ENCODE measurements at regions not wholly inside any gene's neighbourhood (a gene's known extent, or its start where the extent isn't known, plus 50 kb on each side); places are given as distances from the start of the nearest gene placed in this dataset.

- peak in 1 of 11 experiments; percentile 15; a peak in 1 of 22 replicates for TF ChIP-seq Cebpa-rat (IDR thresholded peaks at IDR 0.05)
- Histone ChIP-seq H4K20me1 (no peaks in the 10 kb centered on the region), H3K27me3 (no peaks in the 10 kb centered on the region), H3K4me3 (no peak overlapping the region), H3K4me1 (no peaks in the 10 kb centered on the region), H3K9me3 (replicated peaks in 1 of 11) (peaks cover 0 to 7% (median 0%) of the 10 kb centered on the region in 11 experiments; a peak in 1 of 22 replicates), H3K4me2 (no peak overlapping the region), H3K36me3 (no peaks in the 10 kb centered on the region), H3K27ac (no peak overlapping the region), H3K9ac (no peak overlapping the region)
Measured at GRCh38 chr11:15300341-15300740, 185.6 kb downstream of the INSC start.

DNA sequence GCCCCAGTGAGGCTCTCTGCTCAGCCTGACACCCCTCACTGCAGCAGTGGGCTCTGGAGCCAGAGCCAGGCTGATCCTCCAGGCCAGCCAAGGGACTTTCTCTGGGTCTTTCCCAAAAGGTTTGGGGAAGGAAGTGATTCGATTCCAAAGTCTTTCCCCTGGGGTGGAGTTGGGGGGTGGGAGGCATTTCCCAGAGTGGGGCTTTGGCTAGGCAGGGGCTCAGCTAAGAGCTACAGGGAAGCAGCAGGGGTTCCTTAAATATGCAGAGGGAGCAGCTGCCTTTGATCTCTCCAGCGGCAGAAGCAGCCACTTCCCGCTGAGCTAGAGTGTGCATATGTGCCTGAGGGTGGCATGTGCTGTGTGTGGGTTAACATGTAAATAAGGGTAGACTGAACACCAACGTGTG, 192.9 kb downstream of the INSC start:
- Histone ChIP-seq H4K20me1 (no peaks in the 10 kb centered on the region), H3K4me2 (peak overlapping the region in 7 of 11 experiments; percentile 2 to 48 (median 40); a peak in 10 of 22 replicates), H3K4me3 (no peak overlapping the region), H3K4me1 (peaks cover 6 to 13% (median 9%) of the 10 kb centered on the region in 10 experiments; a peak in 17 of 20 replicates), H3K36me3 (no peaks in the 10 kb centered on the region), H3K27me3 (no peaks in the 10 kb centered on the region), H3K27ac (no peak overlapping the region), H3K9ac (no peak overlapping the region), H3K9me3 (replicated peaks in 1 of 11) (peaks cover 0 to 7% (median 0%) of the 10 kb centered on the region in 11 experiments; a peak in 1 of 22 replicates)
- no peak for TF ChIP-seq Cebpa-rat (IDR thresholded peaks at IDR 0.05)

GRCh38 chr11:15308840-15309239, 194.1 kb downstream of the INSC start:
- H3K4me2 ChIP-seq, result no peak overlapping the region
- H4K20me1 ChIP-seq, result no peaks in the 10 kb centered on the region
- H3K9ac ChIP-seq, result no peak overlapping the region
- H3K27me3 ChIP-seq, result no peaks in the 10 kb centered on the region
- H3K36me3 ChIP-seq, result no peaks in the 10 kb centered on the region
- TF ChIP-seq Cebpa-rat (IDR thresholded peaks at IDR 0.05), result no peak
- no peak overlapping the region for H3K4me3 ChIP-seq
- H3K27ac ChIP-seq, result no peak overlapping the region
- H3K9me3 ChIP-seq (replicated peaks in 1 of 11), result peaks cover 0 to 5% (median 0%) of the 10 kb centered on the region in 11 experiments; a peak in 1 of 22 replicates
- peaks cover 6 to 13% (median 9%) of the 10 kb centered on the region in 10 experiments; a peak in 17 of 20 replicates for H3K4me1 ChIP-seq

- Histone ChIP-seq H3K4me3 (no peak overlapping the region), H3K4me2 (no peak overlapping the region), H3K9ac (no peak overlapping the region), H3K27ac (no peak overlapping the region), H3K4me1 (peaks cover 6 to 13% (median 9%) of the 10 kb centered on the region in 10 experiments; a peak in 17 of 20 replicates), H3K27me3 (no peaks in the 10 kb centered on the region), H3K36me3 (no peaks in the 10 kb centered on the region), H3K9me3 (replicated peaks in 1 of 11) (0 out of 22 replicates have a peak, but pooled peaks cover 0 to under 1% (median 0%) of the 10 kb centered on the region in 11 experiments), H4K20me1 (no peaks in the 10 kb centered on the region)
- no peak for TF ChIP-seq Cebpa-rat (IDR thresholded peaks at IDR 0.05)
Measured at GRCh38 chr11:15309296-15309695, 194.6 kb downstream of the INSC start.

- H3K4me3 ChIP-seq, result no peak overlapping the region
- H3K9me3 ChIP-seq (replicated peaks in 1 of 11), result no peaks in the 10 kb centered on the region
- TF ChIP-seq Cebpa-rat (IDR thresholded peaks at IDR 0.05), result no peak
- H3K4me2 ChIP-seq, result no peak overlapping the region
- H3K27ac ChIP-seq, result no peak overlapping the region
- peaks cover 0 to 10% (median 0%) of the 10 kb centered on the region in 10 experiments; a peak in 5 of 20 replicates for H3K4me1 ChIP-seq
- no peak overlapping the region for H3K9ac ChIP-seq
- no peaks in the 10 kb centered on the region for H4K20me1 ChIP-seq
- H3K36me3 ChIP-seq, result no peaks in the 10 kb centered on the region
- no peaks in the 10 kb centered on the region for H3K27me3 ChIP-seq
Measured at GRCh38 chr11:15313862-15314261, 199.1 kb downstream of the INSC start.

- no peak overlapping the region for H3K27ac ChIP-seq
- no peaks in the 10 kb centered on the region for H3K36me3 ChIP-seq
- H3K27me3 ChIP-seq, result no peaks in the 10 kb centered on the region
- H3K4me3 ChIP-seq, result no peak overlapping the region
- no peaks in the 10 kb centered on the region for H3K9me3 ChIP-seq (replicated peaks in 1 of 11)
- no peak overlapping the region for H3K9ac ChIP-seq
- H4K20me1 ChIP-seq, result no peaks in the 10 kb centered on the region
- 0 out of 22 replicates have a peak, but pooled peaks of 1 of the 11 experiments have one; percentile 33 for TF ChIP-seq Cebpa-rat (IDR thresholded peaks at IDR 0.05)
- no peaks in the 10 kb centered on the region for H3K4me1 ChIP-seq
- H3K4me2 ChIP-seq, result no peak overlapping the region
Measured at GRCh38 chr11:15318814-15319213, 204.1 kb downstream of the INSC start.

- no peak for TF ChIP-seq Cebpa-rat (IDR thresholded peaks at IDR 0.05)
- Histone ChIP-seq H3K9me3 (replicated peaks in 1 of 11) (no peaks in the 10 kb centered on the region), H3K27ac (no peak overlapping the region), H3K9ac (no peak overlapping the region), H3K4me2 (no peak overlapping the region), H3K4me3 (no peak overlapping the region), H3K4me1 (no peaks in the 10 kb centered on the region), H3K27me3 (no peaks in the 10 kb centered on the region), H3K36me3 (no peaks in the 10 kb centered on the region), H4K20me1 (no peaks in the 10 kb centered on the region)
Measured at GRCh38 chr11:15326520-15326919, 211.8 kb downstream of the INSC start.

DNA sequence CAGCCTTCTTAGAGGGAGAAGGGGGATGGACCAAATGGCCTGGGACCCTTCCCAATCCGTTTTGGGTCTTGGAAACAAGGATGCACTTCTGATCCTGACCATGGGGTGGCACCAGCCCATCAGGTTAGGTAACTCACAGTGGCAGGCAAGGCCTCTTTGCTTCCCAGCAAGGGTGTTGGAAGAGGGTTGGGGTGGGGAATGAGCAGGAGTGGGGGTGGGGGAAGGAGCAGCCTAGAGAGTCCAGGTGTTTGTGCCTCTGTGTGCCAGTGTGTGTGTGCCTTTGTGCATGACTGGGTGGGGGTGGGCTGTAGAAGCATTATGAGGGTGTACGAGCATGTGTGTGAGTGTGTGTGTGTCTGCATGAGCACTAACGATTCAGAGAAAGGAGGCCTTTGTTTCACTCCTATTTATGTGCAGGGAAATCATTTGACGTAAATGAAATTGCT, 213.1 kb downstream of the INSC start:
- no peaks in the 10 kb centered on the region for H3K27me3 ChIP-seq
- no peaks in the 10 kb centered on the region for H3K9me3 ChIP-seq (replicated peaks in 1 of 11)
- no peaks in the 10 kb centered on the region for H4K20me1 ChIP-seq
- H3K4me2 ChIP-seq, result no peak overlapping the region
- H3K4me3 ChIP-seq, result no peak overlapping the region
- H3K36me3 ChIP-seq, result no peaks in the 10 kb centered on the region
- TF ChIP-seq Cebpa-rat (IDR thresholded peaks at IDR 0.05), result no peak
- no peak overlapping the region for H3K9ac ChIP-seq
- H3K4me1 ChIP-seq, result no peaks in the 10 kb centered on the region
- no peak overlapping the region for H3K27ac ChIP-seq

- H3K9ac ChIP-seq, result no peak overlapping the region
- no peak for TF ChIP-seq Cebpa-rat (IDR thresholded peaks at IDR 0.05)
- H3K36me3 ChIP-seq, result no peaks in the 10 kb centered on the region
- H3K27ac ChIP-seq, result no peak overlapping the region
- no peak overlapping the region for H3K4me2 ChIP-seq
- no peak overlapping the region for H3K4me3 ChIP-seq
- H3K4me1 ChIP-seq, result no peaks in the 10 kb centered on the region
- no peaks in the 10 kb centered on the region for H3K27me3 ChIP-seq
- no peaks in the 10 kb centered on the region for H4K20me1 ChIP-seq
- peaks cover 0 to 2% (median 0%) of the 10 kb centered on the region in 11 experiments; a peak in 1 of 22 replicates for H3K9me3 ChIP-seq (replicated peaks in 1 of 11)
Measured at GRCh38 chr11:15333407-15333806, 218.7 kb downstream of the INSC start.

GRCh38 chr11:15334766-15335165, 220.0 kb downstream of the INSC start:
- Histone ChIP-seq H3K4me1 (no peaks in the 10 kb centered on the region), H3K4me3 (no peak overlapping the region), H3K36me3 (no peaks in the 10 kb centered on the region), H3K27me3 (no peaks in the 10 kb centered on the region), H3K4me2 (no peak overlapping the region), H3K27ac (no peak overlapping the region), H3K9me3 (replicated peaks in 1 of 11) (peaks cover 7 to 16% (median 10%) of the 10 kb centered on the region in 11 experiments; a peak in 17 of 22 replicates), H3K9ac (no peak overlapping the region), H4K20me1 (no peaks in the 10 kb centered on the region)
- no peak for TF ChIP-seq Cebpa-rat (IDR thresholded peaks at IDR 0.05)

Measured in BLaER1 treated with 17β-estradiol and CSF1 and Interleukin-3, amounts not matched to agents 10 nM and 100 nM (cell line).